ENCODE measurements at regions not wholly inside any gene's neighbourhood (a gene's known extent, or its start where the extent isn't known, plus 50 kb on each side); places are given as distances from the start of the nearest gene placed in this dataset.

GRCh38 chr18:34320267-34320666 is 95.6 kb upstream of the NOL4 start:
- no peak overlapping the region for H4K91ac ChIP-seq (ENCODE audit: low read depth, low read length, poor library complexity)
- H2AFZ ChIP-seq (ENCODE audit: low read length) = no peak overlapping the region
- no peak overlapping the region for H2BK12ac ChIP-seq (ENCODE audit: low read length)
- no peak overlapping the region for H2AK5ac ChIP-seq (ENCODE audit: low read depth, low read length)
- WGBS, 2 donors (ENCODE audit: extremely low coverage in 2 of 2, insufficient read length in 2 of 2, insufficient replicate concordance in 1 of 2) = no CpG with 5 or more reads among the region's 2 CpGs
- no peak overlapping the region for H3K14ac ChIP-seq (ENCODE audit: low read length)
- H2BK5ac ChIP-seq (ENCODE audit: low read length) = no peak overlapping the region
- peaks cover 0 to 5% of the 10 kb centered on the region in 2 donors for H3K4me1 ChIP-seq (ENCODE audit: control insufficient read depth in 2 of 2, insufficient read depth in 1 of 2, low read depth in 1 of 2, low read length in 2 of 2)
- no peaks in the 10 kb centered on the region for H3K9me3 ChIP-seq (replicated peaks in 1 of 2; ENCODE audit: control insufficient read depth in 2 of 2, insufficient read depth in 1 of 2, low read depth in 1 of 2, low read length in 2 of 2)
- no peaks in the 10 kb centered on the region for H3K79me1 ChIP-seq (ENCODE audit: low read depth, low read length)
- H3K23ac ChIP-seq (ENCODE audit: low read depth, low read length, poor library complexity) = no peak overlapping the region
- H2BK15ac ChIP-seq (ENCODE audit: low read length) = no peak overlapping the region
- H2BK120ac ChIP-seq (ENCODE audit: low read depth, low read length) = no peak overlapping the region
- no peak overlapping the region for H3K4me3 ChIP-seq (ENCODE audit: low read length in 2 of 2)
- no peak overlapping the region for H4K8ac ChIP-seq (ENCODE audit: low read depth, low read length)
- no peak overlapping the region for H3K27ac ChIP-seq (replicated peaks; ENCODE audit: low read length)
- no peak for DNase-seq (ENCODE audit: low spot score)
- no peak overlapping the region for H3K4ac ChIP-seq (ENCODE audit: low read length)
- no peaks in the 10 kb centered on the region for H3K36me3 ChIP-seq (replicated peaks in 1 of 2; ENCODE audit: control insufficient read depth in 2 of 2, insufficient read depth in 2 of 2, low read length in 2 of 2)
- H3K18ac ChIP-seq (ENCODE audit: low read length) = no peak overlapping the region
- H3K4me2 ChIP-seq (ENCODE audit: insufficient read depth, low read length, poor library complexity, severe bottlenecking) = no peak overlapping the region
- H3K9ac ChIP-seq (ENCODE audit: low read depth, low read length, poor library complexity) = no peak overlapping the region
- peaks cover 0 to 3% (median 0%) of the 10 kb centered on the region in 3 experiments for H3K27me3 ChIP-seq (ENCODE audit: control insufficient read depth in 3 of 3, insufficient read depth in 3 of 3, low read depth in 1 of 3, low read length in 3 of 3)

GRCh38 chr18:34321066-34321465 is 96.4 kb upstream of the NOL4 start:
- Histone ChIP-seq H3K9ac (ENCODE audit: low read depth, low read length, poor library complexity) (no peak overlapping the region), H2AFZ (ENCODE audit: low read length) (no peak overlapping the region)

GRCh38 chr18:34322365-34323289 is 97.9 kb upstream of the NOL4 start:
- no peak overlapping the region for H2BK5ac ChIP-seq (ENCODE audit: low read length)
- H3K4me1 ChIP-seq (ENCODE audit: control insufficient read depth in 2 of 2, insufficient read depth in 1 of 2, low read depth in 1 of 2, low read length in 2 of 2) = peaks cover 0 to 2% of the 10 kb centered on the region in 2 donors
- peak; percentile 71 for DNase-seq (ENCODE audit: low spot score)
- WGBS, 2 donors (ENCODE audit: extremely low coverage in 2 of 2, insufficient read length in 2 of 2, insufficient replicate concordance in 1 of 2) = no CpG with 5 or more reads among the region's 16 CpGs
- no peak overlapping the region for H3K9ac ChIP-seq (ENCODE audit: low read depth, low read length, poor library complexity)
- H3K14ac ChIP-seq (ENCODE audit: low read length) = no peak overlapping the region
- H2BK12ac ChIP-seq (ENCODE audit: low read length) = no peak overlapping the region
- no peak overlapping the region for H2BK15ac ChIP-seq (ENCODE audit: low read length)
- H3K4me3 ChIP-seq (ENCODE audit: low read length in 2 of 2) = no peak overlapping the region
- no peak overlapping the region for H2AK5ac ChIP-seq (ENCODE audit: low read depth, low read length)
- no peak overlapping the region for H3K4me2 ChIP-seq (ENCODE audit: insufficient read depth, low read length, poor library complexity, severe bottlenecking)
- H4K91ac ChIP-seq (ENCODE audit: low read depth, low read length, poor library complexity) = no peak overlapping the region
- H3K79me1 ChIP-seq (ENCODE audit: low read depth, low read length) = no peaks in the 10 kb centered on the region
- H2AFZ ChIP-seq (ENCODE audit: low read length) = no peak overlapping the region
- H3K36me3 ChIP-seq (replicated peaks in 1 of 2; ENCODE audit: control insufficient read depth in 2 of 2, insufficient read depth in 2 of 2, low read length in 2 of 2) = no peaks in the 10 kb centered on the region
- no peak overlapping the region for H4K8ac ChIP-seq (ENCODE audit: low read depth, low read length)
- H2BK120ac ChIP-seq (ENCODE audit: low read depth, low read length) = no peak overlapping the region
- H3K27ac ChIP-seq (replicated peaks; ENCODE audit: low read length) = no peak overlapping the region
- H3K18ac ChIP-seq (ENCODE audit: low read length) = no peak overlapping the region
- no peaks in the 10 kb centered on the region for H3K9me3 ChIP-seq (replicated peaks in 1 of 2; ENCODE audit: control insufficient read depth in 2 of 2, insufficient read depth in 1 of 2, low read depth in 1 of 2, low read length in 2 of 2)
- peaks cover 0 to 3% (median 0%) of the 10 kb centered on the region in 3 experiments for H3K27me3 ChIP-seq (ENCODE audit: control insufficient read depth in 3 of 3, insufficient read depth in 3 of 3, low read depth in 1 of 3, low read length in 3 of 3)
- H3K4ac ChIP-seq (ENCODE audit: low read length) = no peak overlapping the region
- H3K23ac ChIP-seq (ENCODE audit: low read depth, low read length, poor library complexity) = no peak overlapping the region

More at GRCh38 chr18:34321066-34321465, 96.4 kb upstream of the NOL4 start:
- no peak for DNase-seq (ENCODE audit: low spot score)
- Histone ChIP-seq H3K36me3 (replicated peaks in 1 of 2; ENCODE audit: control insufficient read depth in 2 of 2, insufficient read depth in 2 of 2, low read length in 2 of 2) (no peaks in the 10 kb centered on the region), H3K4me3 (ENCODE audit: low read length in 2 of 2) (no peak overlapping the region), H4K8ac (ENCODE audit: low read depth, low read length) (no peak overlapping the region), H3K27ac (replicated peaks; ENCODE audit: low read length) (no peak overlapping the region), H3K18ac (ENCODE audit: low read length) (no peak overlapping the region), H2AK5ac (ENCODE audit: low read depth, low read length) (no peak overlapping the region), H3K4ac (ENCODE audit: low read length) (no peak overlapping the region), H3K79me1 (ENCODE audit: low read depth, low read length) (no peaks in the 10 kb centered on the region), H2BK120ac (ENCODE audit: low read depth, low read length) (no peak overlapping the region), H2BK5ac (ENCODE audit: low read length) (no peak overlapping the region), H2BK15ac (ENCODE audit: low read length) (no peak overlapping the region), H4K91ac (ENCODE audit: low read depth, low read length, poor library complexity) (no peak overlapping the region), H3K14ac (ENCODE audit: low read length) (no peak overlapping the region), H2BK12ac (ENCODE audit: low read length) (no peak overlapping the region), H3K23ac (ENCODE audit: low read depth, low read length, poor library complexity) (no peak overlapping the region), H3K27me3 (ENCODE audit: control insufficient read depth in 3 of 3, insufficient read depth in 3 of 3, low read depth in 1 of 3, low read length in 3 of 3) (peaks cover 0 to 3% (median 0%) of the 10 kb centered on the region in 3 experiments), H3K4me1 (ENCODE audit: control insufficient read depth in 2 of 2, insufficient read depth in 1 of 2, low read depth in 1 of 2, low read length in 2 of 2) (peaks cover 0 to 5% of the 10 kb centered on the region in 2 donors), H3K9me3 (replicated peaks in 1 of 2; ENCODE audit: control insufficient read depth in 2 of 2, insufficient read depth in 1 of 2, low read depth in 1 of 2, low read length in 2 of 2) (no peaks in the 10 kb centered on the region), H3K4me2 (ENCODE audit: insufficient read depth, low read length, poor library complexity, severe bottlenecking) (no peak overlapping the region)
- WGBS, 2 donors (ENCODE audit: extremely low coverage in 2 of 2, insufficient read length in 2 of 2, insufficient replicate concordance in 1 of 2) = no CpG with 5 or more reads among the region's 2 CpGs

GRCh38 chr18:34329840-34330239 is 105.1 kb upstream of the NOL4 start:
- H3K18ac ChIP-seq (ENCODE audit: low read length) = no peak overlapping the region
- no peak overlapping the region for H3K9ac ChIP-seq (ENCODE audit: low read depth, low read length, poor library complexity)
- H3K79me1 ChIP-seq (ENCODE audit: low read depth, low read length) = no peaks in the 10 kb centered on the region
- no peak overlapping the region for H4K91ac ChIP-seq (ENCODE audit: low read depth, low read length, poor library complexity)
- H2BK5ac ChIP-seq (ENCODE audit: low read length) = no peak overlapping the region
- no peak overlapping the region for H3K14ac ChIP-seq (ENCODE audit: low read length)
- H2BK120ac ChIP-seq (ENCODE audit: low read depth, low read length) = no peak overlapping the region
- H2AK5ac ChIP-seq (ENCODE audit: low read depth, low read length) = no peak overlapping the region
- no peak overlapping the region for H2BK15ac ChIP-seq (ENCODE audit: low read length)
- H3K4me2 ChIP-seq (ENCODE audit: insufficient read depth, low read length, poor library complexity, severe bottlenecking) = no peak overlapping the region
- H3K27me3 ChIP-seq (ENCODE audit: control insufficient read depth in 3 of 3, insufficient read depth in 3 of 3, low read depth in 1 of 3, low read length in 3 of 3) = no peaks in the 10 kb centered on the region
- no peak overlapping the region for H3K27ac ChIP-seq (replicated peaks; ENCODE audit: low read length)
- H3K9me3 ChIP-seq (replicated peaks in 1 of 2; ENCODE audit: control insufficient read depth in 2 of 2, insufficient read depth in 1 of 2, low read depth in 1 of 2, low read length in 2 of 2) = no peaks in the 10 kb centered on the region
- no peak overlapping the region for H2BK12ac ChIP-seq (ENCODE audit: low read length)
- no peak for DNase-seq (ENCODE audit: low spot score)
- no CpG with 5 or more reads among the region's 1 CpG for WGBS, 2 donors (ENCODE audit: extremely low coverage in 2 of 2, insufficient read length in 2 of 2, insufficient replicate concordance in 1 of 2)
- no peaks in the 10 kb centered on the region for H3K4me1 ChIP-seq (ENCODE audit: control insufficient read depth in 2 of 2, insufficient read depth in 1 of 2, low read depth in 1 of 2, low read length in 2 of 2)
- no peak overlapping the region for H3K4ac ChIP-seq (ENCODE audit: low read length)
- no peak overlapping the region for H2AFZ ChIP-seq (ENCODE audit: low read length)
- no peak overlapping the region for H3K23ac ChIP-seq (ENCODE audit: low read depth, low read length, poor library complexity)
- H3K4me3 ChIP-seq (ENCODE audit: low read length in 2 of 2) = no peak overlapping the region
- H4K8ac ChIP-seq (ENCODE audit: low read depth, low read length) = no peak overlapping the region
- no peaks in the 10 kb centered on the region for H3K36me3 ChIP-seq (replicated peaks in 1 of 2; ENCODE audit: control insufficient read depth in 2 of 2, insufficient read depth in 2 of 2, low read length in 2 of 2)

Data from neuronal stem cell (in vitro differentiated cells).